ENCODE measurements at regions not wholly inside any gene's neighbourhood (a gene's known extent, or its start where the extent isn't known, plus 50 kb on each side); places are given as distances from the start of the nearest gene placed in this dataset.
"Not testable (repeated sequence)": the region's sequence is repeated elsewhere in the genome, so short reads cannot be mapped to it uniquely, and the experiment has no call there.

DNA sequence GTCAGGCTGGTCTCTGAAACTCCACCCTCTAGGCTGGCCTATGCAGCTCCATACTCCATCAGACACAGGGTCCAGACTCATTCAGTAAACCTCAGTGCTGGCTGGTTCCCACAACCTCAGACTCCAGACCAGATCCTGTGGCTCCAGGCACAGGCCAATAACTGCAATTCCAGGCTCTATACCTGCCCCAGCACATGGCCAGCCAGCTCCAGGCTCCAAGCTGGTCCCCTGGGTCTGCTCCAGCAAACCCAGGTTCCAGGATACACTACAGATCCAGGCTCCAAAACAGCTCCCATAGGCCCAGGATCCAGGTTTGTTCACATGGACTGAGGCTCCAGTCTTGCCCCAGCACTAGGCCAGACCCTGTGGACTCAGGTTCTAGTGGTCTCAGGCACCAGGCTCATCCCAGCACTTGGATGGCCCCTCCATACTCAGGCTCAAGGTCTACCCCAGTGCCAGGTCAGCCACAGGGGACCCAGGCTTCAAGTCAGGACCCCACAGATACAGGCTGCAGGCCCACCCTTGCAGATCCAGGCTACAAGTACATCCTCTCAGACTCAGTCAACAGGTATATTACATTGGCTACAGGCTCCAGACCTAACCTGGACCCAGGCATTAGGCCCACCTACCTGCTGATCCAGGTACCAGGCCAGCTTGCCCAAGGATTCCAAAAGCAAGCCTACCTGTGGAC, 117.6 kb upstream of the TMEM170B start:
- Mint-ChIP-seq H3K27ac (ENCODE audit: low read depth) (no peak overlapping the region), H3K27me3 (no peaks in the 10 kb centered on the region), H3K4me1 (no peaks in the 10 kb centered on the region), H3K9me3 (no peaks in the 10 kb centered on the region), H3K36me3 (ENCODE audit: insufficient read depth) (peaks cover under 1% of the 10 kb centered on the region), H3K4me3 (no peak overlapping the region)
- no peak for ATAC-seq (replicated peaks; ENCODE audit: extremely low read depth, poor library complexity, severe bottlenecking)
- no peak for DNase-seq (ENCODE audit: low spot score in 2 of 2)

DNA sequence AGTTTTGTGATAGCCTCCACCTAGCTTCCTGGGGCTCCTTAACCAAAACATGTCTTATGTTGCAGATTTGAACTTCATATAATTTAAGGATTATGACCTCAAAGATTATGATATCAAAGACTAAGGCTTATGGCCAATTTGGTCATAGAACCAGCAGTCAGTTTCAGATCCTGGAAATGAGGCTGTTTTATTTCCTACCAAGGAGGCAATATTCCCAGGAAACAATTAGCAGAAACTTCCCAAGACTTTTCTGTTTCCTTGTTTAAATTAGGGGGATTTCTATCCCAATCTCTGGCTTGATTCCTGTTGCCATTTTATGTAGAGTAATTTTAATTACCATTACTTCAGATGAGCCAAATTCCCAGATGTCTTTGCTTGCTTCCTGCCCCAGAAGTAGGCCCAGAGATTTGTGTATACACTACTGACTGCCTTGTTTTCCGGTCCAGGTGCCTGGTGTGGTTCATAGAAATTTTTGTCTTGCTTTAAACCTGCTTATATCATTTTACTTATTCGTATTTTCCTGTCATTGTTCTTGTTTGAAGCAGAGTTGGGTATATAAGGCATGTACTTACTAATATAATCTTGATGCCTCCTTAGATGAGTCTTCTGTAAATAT, 119.2 kb upstream of the TMEM170B start:
- Mint-ChIP-seq H3K9me3 (no peaks in the 10 kb centered on the region), H3K27ac (ENCODE audit: low read depth) (no peak overlapping the region), H3K36me3 (ENCODE audit: insufficient read depth) (peaks cover 2% of the 10 kb centered on the region), H3K4me1 (peaks cover 5% of the 10 kb centered on the region), H3K27me3 (no peaks in the 10 kb centered on the region), H3K4me3 (no peak overlapping the region)
- no peak for DNase-seq (ENCODE audit: low spot score in 2 of 2)
- no peak for ATAC-seq (replicated peaks; ENCODE audit: extremely low read depth, poor library complexity, severe bottlenecking)

DNA sequence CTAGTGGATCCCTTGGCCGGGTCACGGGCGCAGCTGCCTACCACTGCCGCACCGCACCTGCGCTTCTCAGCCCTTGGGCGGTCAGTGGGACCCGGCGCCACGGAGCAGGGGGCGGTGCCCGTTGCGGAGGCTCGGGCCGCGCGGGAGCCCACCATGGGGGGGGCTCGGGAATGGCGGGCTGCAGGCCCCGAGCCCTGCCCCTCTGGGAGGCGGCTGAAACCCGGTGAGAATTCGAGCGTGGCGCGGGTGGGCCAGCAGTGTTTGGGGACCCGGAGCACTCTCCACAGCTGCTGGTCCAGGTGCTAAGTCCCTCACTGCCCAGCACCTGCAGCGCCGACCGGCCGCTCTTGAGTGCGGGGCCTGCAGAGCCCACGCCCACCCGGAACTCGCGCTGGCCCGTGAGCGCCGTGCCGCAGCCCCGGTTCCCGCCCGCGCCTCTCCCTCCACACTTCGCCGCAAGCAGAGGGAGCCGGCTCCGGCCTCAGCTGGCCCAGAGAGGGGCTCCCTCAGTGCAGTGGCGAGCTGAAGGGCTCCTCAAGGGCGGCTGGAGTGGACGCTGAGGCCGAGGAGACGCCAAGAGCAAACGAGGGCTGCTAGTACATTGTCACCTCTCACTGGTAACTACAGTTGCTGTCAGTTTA, 120.5 kb upstream of the TMEM170B start:
- Mint-ChIP-seq H3K4me3 (no peak overlapping the region), H3K27me3 (no peaks in the 10 kb centered on the region), H3K9me3 (no peaks in the 10 kb centered on the region), H3K36me3 (ENCODE audit: insufficient read depth) (peaks cover 2% of the 10 kb centered on the region), H3K27ac (ENCODE audit: low read depth) (no peak overlapping the region), H3K4me1 (peaks cover 9% of the 10 kb centered on the region)
- ATAC-seq (replicated peaks; ENCODE audit: extremely low read depth, poor library complexity, severe bottlenecking), result no peak
- no peak for DNase-seq (ENCODE audit: low spot score in 2 of 2)

DNA sequence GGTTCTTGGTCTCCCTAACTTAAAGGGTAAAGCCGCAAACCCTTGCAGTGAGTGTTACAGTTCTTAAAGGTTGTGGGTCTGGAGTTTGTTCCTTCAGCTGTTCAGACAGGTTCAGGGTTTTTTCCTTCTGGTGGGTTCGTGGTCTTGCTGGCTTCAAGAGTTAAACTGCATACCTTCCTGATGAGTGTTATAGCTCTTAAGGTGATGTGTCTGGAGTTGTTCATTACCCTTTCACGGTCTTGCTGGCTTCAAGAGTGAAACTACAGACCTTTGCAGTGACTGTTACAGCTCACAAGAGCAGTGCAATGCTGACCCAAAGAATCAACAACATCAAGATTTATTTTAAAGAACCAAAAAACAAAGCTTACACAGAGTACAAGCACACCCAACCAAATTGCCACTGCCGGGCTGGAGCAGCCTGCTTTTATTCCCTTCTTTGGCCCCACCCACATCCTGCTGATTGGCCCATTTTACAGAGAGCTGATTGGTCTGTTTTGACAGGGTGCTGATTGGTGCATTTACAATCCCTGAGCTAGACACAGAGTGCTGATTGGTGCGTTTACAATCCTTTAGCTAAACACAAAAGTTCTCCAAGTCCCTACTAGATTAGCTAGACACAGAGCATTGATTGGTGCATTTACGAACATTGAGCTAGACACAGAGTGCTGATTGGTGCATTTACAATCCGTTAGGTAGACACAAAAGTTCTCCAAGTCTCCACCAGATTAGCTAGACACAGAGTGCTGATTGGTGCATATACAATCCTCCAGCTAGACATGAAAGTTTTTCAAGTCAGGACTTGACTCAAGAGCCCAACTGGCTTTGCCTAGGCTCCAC, 121.2 kb upstream of the TMEM170B start:
- not testable (repeated sequence) for H3K4me3 Mint-ChIP-seq; ATAC-seq (replicated peaks; ENCODE audit: extremely low read depth, poor library complexity, severe bottlenecking); H3K9me3 Mint-ChIP-seq; DNase-seq (ENCODE audit: low spot score in 2 of 2); H3K27ac Mint-ChIP-seq (ENCODE audit: low read depth); H3K36me3 Mint-ChIP-seq (ENCODE audit: insufficient read depth); H3K27me3 Mint-ChIP-seq
- peaks cover 13% of the 10 kb centered on the region for H3K4me1 Mint-ChIP-seq

DNA sequence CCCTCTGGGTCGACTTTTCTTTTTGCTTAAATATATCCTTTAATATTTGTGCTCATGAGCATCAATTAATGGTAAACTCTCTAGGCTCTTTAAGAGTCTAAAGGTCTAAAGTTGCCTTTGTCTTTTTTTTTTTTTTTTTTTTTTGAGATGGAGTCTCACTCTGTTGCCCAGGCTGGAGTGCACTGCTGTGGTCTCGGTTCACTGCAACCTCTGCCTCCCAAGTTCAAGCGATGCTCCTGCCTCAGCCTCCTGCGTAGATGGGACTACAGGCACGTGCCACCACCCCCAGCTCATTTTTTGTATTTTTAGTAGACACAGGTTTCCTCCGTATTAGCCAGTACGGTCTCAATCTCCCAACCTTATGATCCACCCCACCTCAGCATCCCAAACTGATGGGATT, 122.0 kb upstream of the TMEM170B start:
- no peak for DNase-seq (ENCODE audit: low spot score in 2 of 2)
- ATAC-seq (replicated peaks; ENCODE audit: extremely low read depth, poor library complexity, severe bottlenecking), result no peak
- Mint-ChIP-seq H3K4me3 (no peak overlapping the region), H3K4me1 (peaks cover 13% of the 10 kb centered on the region), H3K36me3 (ENCODE audit: insufficient read depth) (peaks cover 2% of the 10 kb centered on the region), H3K27ac (ENCODE audit: low read depth) (peak overlapping the region; percentile 59), H3K27me3 (no peaks in the 10 kb centered on the region), H3K9me3 (no peaks in the 10 kb centered on the region)

DNA sequence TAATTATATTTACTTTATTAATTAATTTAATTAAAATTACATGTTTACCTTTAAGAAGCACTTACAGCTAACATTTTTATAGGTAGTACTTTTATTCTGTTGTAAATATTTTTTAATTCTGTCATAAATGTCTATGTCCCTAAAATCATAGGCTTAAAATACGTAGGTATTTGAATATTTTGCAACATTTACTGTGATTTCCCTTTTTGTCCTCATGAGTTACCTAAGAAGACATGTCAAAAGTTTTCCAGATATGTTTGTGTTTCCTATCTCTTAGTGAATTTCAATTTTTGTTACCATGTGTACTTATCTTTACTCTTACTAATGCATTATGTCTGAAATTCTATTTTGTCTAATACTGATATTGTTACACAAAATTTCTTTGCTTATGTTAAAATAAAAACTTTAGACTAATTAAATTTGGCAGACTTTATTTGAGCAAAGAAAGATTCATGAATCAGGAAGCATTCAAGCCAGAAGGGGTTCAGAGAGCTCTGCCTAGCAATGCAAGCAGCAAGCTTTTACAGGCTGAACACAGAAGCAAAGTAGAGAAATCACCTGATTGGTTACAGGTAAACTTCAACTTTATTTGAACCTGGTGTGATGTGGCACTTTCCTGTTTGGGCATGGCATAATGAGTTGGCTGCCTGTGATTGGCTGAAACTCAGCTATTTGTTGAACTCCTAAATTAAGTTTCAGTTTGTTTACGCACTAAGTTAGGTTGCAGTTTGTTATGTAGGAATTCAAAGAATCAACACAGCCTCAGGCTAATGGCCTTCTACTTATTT, 123.2 kb upstream of the TMEM170B start:
- peak overlapping the region; percentile 65 for H3K27ac Mint-ChIP-seq (ENCODE audit: low read depth)
- H3K4me3 Mint-ChIP-seq, result no peak overlapping the region
- H3K9me3 Mint-ChIP-seq, result no peaks in the 10 kb centered on the region
- no peaks in the 10 kb centered on the region for H3K27me3 Mint-ChIP-seq
- H3K36me3 Mint-ChIP-seq (ENCODE audit: insufficient read depth), result peaks cover 2% of the 10 kb centered on the region
- DNase-seq (ENCODE audit: low spot score in 2 of 2), result peak in 1 of 2 donors; percentile 25
- H3K4me1 Mint-ChIP-seq, result peaks cover 13% of the 10 kb centered on the region
- peak; percentile 90 for ATAC-seq (replicated peaks; ENCODE audit: extremely low read depth, poor library complexity, severe bottlenecking)

DNA sequence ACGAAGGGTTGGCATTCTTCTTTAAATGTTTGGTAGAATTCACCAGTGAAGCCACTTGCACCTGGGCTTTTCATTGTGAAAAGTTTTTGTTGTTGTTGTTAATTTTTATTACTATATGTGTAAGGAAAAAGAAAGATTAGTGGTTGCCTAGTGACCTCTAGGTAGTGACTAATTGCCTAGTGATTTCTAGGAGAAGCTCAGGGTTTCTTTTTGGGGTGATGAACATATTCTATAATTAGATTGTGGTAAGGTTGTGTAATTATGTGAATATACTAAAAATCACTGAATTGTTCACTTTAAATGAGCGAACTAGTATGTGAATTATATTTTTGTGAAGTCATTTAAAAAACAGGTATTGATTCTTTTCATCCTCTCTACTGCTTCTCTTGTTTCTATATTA, 123.8 kb upstream of the TMEM170B start:
- DNase-seq (ENCODE audit: low spot score in 2 of 2) (no peak), ATAC-seq (replicated peaks; ENCODE audit: extremely low read depth, poor library complexity, severe bottlenecking) (no peak)
- no peak overlapping the region for H3K4me3 Mint-ChIP-seq
- peaks cover 13% of the 10 kb centered on the region for H3K4me1 Mint-ChIP-seq
- H3K27ac Mint-ChIP-seq (ENCODE audit: low read depth), result no peak overlapping the region
- peaks cover 2% of the 10 kb centered on the region for H3K36me3 Mint-ChIP-seq (ENCODE audit: insufficient read depth)
- no peaks in the 10 kb centered on the region for H3K27me3 Mint-ChIP-seq
- H3K9me3 Mint-ChIP-seq, result no peaks in the 10 kb centered on the region

DNA sequence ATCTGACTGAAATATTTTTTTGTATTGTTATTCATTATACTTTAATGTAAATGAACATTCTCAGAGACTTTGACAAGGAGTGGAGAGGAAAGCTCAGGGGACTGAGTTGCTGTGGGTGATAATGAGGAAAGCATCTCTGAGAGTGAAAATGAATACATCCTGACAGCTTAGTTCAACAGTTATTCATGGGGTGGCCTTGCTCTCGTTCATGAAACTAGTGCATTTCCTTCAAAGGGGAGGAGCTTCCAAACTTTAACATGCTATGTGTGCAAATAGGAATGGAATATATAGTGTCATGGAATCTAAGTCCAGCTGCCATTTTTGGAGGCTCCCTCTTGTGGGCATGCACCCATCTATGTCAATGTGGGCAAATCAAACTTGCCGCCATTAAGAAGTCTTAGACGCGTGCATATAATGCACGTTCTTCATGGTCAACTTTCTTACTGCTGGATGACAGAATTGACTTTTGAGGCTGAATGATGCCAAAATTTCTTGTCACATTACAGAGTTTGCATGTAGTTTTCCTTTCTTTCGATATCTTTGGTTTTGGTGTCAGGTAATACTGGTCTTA, 124.3 kb upstream of the TMEM170B start:
- no peaks in the 10 kb centered on the region for H3K27me3 Mint-ChIP-seq
- no peak for DNase-seq (ENCODE audit: low spot score in 2 of 2)
- no peak overlapping the region for H3K4me3 Mint-ChIP-seq
- H3K9me3 Mint-ChIP-seq, result no peaks in the 10 kb centered on the region
- H3K36me3 Mint-ChIP-seq (ENCODE audit: insufficient read depth), result peaks cover 2% of the 10 kb centered on the region
- peaks cover 13% of the 10 kb centered on the region for H3K4me1 Mint-ChIP-seq
- no peak overlapping the region for H3K27ac Mint-ChIP-seq (ENCODE audit: low read depth)
- no peak for ATAC-seq (replicated peaks; ENCODE audit: extremely low read depth, poor library complexity, severe bottlenecking)

DNA sequence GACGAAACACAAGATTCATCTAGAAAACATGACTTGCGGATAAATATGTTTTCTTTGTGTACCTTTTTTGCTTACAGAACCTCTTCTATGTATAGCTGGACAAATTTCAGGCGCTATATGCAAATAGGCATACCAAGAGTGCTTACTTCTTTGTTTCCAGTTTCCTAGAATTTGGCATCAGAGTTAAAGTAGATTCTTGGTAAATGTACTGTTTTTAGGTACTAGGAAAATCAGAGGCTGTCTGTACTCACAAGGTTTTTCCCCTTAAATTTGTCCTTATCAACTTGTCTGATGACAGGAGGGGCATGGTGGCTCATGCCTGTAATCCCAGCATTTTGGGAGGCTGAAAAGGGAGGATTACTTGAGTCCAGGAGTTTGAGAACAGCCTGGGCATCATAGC, 124.9 kb upstream of the TMEM170B start:
- DNase-seq (ENCODE audit: low spot score in 2 of 2), result no peak
- Mint-ChIP-seq H3K27me3 (no peaks in the 10 kb centered on the region), H3K36me3 (ENCODE audit: insufficient read depth) (peaks cover 2% of the 10 kb centered on the region), H3K4me1 (peaks cover 13% of the 10 kb centered on the region), H3K4me3 (no peak overlapping the region), H3K27ac (ENCODE audit: low read depth) (no peak overlapping the region), H3K9me3 (no peaks in the 10 kb centered on the region)
- no peak for ATAC-seq (replicated peaks; ENCODE audit: extremely low read depth, poor library complexity, severe bottlenecking)

DNA sequence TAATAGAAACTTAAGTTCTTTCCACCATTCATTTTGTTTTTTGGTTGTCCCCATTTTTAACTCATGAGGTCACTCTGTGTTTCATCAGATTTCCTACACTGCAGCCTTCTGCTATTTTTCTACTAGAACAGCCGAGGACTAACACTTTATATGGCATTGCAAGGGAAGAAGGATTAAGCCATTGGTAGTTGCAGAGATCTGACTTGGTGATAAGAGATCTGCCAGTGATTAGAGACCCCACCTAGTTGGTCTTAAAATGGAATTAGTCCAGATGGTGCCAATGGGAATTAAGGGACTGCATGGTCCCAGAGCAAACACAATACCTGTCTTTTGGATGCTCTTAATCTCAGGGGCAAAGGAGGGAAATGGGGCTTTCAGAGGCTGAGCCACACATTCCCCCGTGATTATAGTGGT, 125.5 kb upstream of the TMEM170B start:
- Mint-ChIP-seq H3K4me3 (no peak overlapping the region), H3K36me3 (ENCODE audit: insufficient read depth) (peaks cover 2% of the 10 kb centered on the region), H3K4me1 (peaks cover 13% of the 10 kb centered on the region), H3K9me3 (no peaks in the 10 kb centered on the region), H3K27ac (ENCODE audit: low read depth) (no peak overlapping the region), H3K27me3 (no peaks in the 10 kb centered on the region)
- ATAC-seq (replicated peaks; ENCODE audit: extremely low read depth, poor library complexity, severe bottlenecking) (no peak), DNase-seq (ENCODE audit: low spot score in 2 of 2) (no peak)

DNA sequence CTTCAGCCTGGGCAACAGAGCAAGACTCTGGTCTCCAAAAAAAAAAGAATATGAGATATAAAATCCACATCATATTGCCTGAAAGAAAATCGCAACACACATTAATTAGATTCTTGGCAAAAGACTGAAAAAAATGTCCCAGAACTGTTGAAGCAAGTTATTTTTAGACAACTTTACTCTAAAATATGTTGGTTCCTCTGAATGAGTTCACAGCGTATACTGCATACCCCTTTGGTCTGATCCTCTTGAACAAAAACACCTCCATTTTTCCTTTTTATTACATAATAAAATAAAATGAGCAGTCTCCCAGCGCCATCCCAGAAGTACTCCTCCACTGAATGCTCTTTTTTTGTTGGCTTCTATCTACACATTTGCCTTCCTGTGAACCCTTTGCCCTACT, 126.0 kb upstream of the TMEM170B start:
- H3K36me3 Mint-ChIP-seq (ENCODE audit: insufficient read depth), result peaks cover 2% of the 10 kb centered on the region
- no peak overlapping the region for H3K4me3 Mint-ChIP-seq

More for the DNA sequence above, 126.0 kb upstream of the TMEM170B start:
- Mint-ChIP-seq H3K4me1 (peaks cover 13% of the 10 kb centered on the region), H3K27me3 (no peaks in the 10 kb centered on the region), H3K27ac (ENCODE audit: low read depth) (no peak overlapping the region), H3K9me3 (no peaks in the 10 kb centered on the region)
- DNase-seq (ENCODE audit: low spot score in 2 of 2) (no peak), ATAC-seq (replicated peaks; ENCODE audit: extremely low read depth, poor library complexity, severe bottlenecking) (no peak)

Measured in central memory CD8-positive, alpha-beta T cell (primary cell).